Trophoblast cell (in vitro differentiated cells and primary cell): ENCODE measurements at regions not wholly inside any gene's neighbourhood (a gene's known extent, or its start where the extent isn't known, plus 50 kb on each side); places are given as distances from the start of the nearest gene placed in this dataset.

Source experiments
- DNase-seq, 2 donors: peaks; one replicate each; pipeline ENCODE4 v3.0.0-alpha.2; 2016
- H2AFZ ChIP-seq: 2 replicates; pipeline ENCODE4 v1.6.1; 2013; ENCODE audit warnings: low read length, moderate library complexity, mild to moderate bottlenecking; ENCODE audit not compliant: insufficient read depth, poor library complexity
- H2AK5ac ChIP-seq: 2 replicates; pipeline ENCODE4 v1.6.1; 2013; ENCODE audit warnings: mild to moderate bottlenecking, low read length
- H2BK120ac ChIP-seq: 2 replicates; pipeline ENCODE4 v1.6.1; 2013; ENCODE audit warnings: low read length, mild to moderate bottlenecking, moderate library complexity; ENCODE audit not compliant: insufficient read depth, poor library complexity
- H2BK12ac ChIP-seq: 2 replicates; pipeline ENCODE4 v1.6.1; 2013; ENCODE audit warnings: mild to moderate bottlenecking, low read length, moderate library complexity
- H2BK5ac ChIP-seq: 2 replicates; pipeline ENCODE4 v1.6.1; 2013; ENCODE audit warnings: low read length, low read depth, moderate library complexity, mild to moderate bottlenecking; ENCODE audit not compliant: poor library complexity
- H3K14ac ChIP-seq: 2 replicates; pipeline ENCODE4 v1.6.1; 2013; ENCODE audit warnings: mild to moderate bottlenecking, low read length
- H3K18ac ChIP-seq: 2 replicates; pipeline ENCODE4 v1.6.1; 2013; ENCODE audit warnings: mild to moderate bottlenecking, low read length
- H3K23ac ChIP-seq: 2 replicates; pipeline ENCODE4 v1.6.1; 2013; ENCODE audit warnings: low read length
- H3K27ac ChIP-seq: 2 replicates; pipeline ENCODE4 v1.5.1; 2013; ENCODE audit warnings: low read depth, mild to moderate bottlenecking, inconsistent platforms, low read length, moderate library complexity
- H3K27me3 ChIP-seq: 2 replicates; pipeline ENCODE4 v1.6.1; 2013; ENCODE audit warnings: inconsistent platforms, mild to moderate bottlenecking, low read length, moderate library complexity; ENCODE audit not compliant: insufficient read depth
- H3K36me3 ChIP-seq, 2 experiments: 1 replicate in 1 of 2; 2 replicates in 1 of 2; pipeline ENCODE4 v1.6.1; 2013; ENCODE audit warnings: low read length in 2 of 2, mild to moderate bottlenecking in 2 of 2, moderate library complexity in 1 of 2; ENCODE audit not compliant: insufficient read depth in 2 of 2, control insufficient read depth in 1 of 2
- H3K4ac ChIP-seq: 2 replicates; pipeline ENCODE4 v1.6.1; 2013; ENCODE audit warnings: low read depth, mild to moderate bottlenecking, low read length, moderate library complexity
- H3K4me1 ChIP-seq, 2 experiments: 1 replicate in 1 of 2; 2 replicates in 1 of 2; pipeline ENCODE4 v1.6.1; 2013; ENCODE audit warnings: low read length in 2 of 2, mild to moderate bottlenecking in 2 of 2, moderate library complexity in 1 of 2; ENCODE audit not compliant: insufficient read depth in 2 of 2, control insufficient read depth in 1 of 2
- H3K4me2 ChIP-seq: 2 replicates; pipeline ENCODE4 v1.6.1; 2013; ENCODE audit warnings: inconsistent platforms, mild to moderate bottlenecking, low read length, moderate library complexity
- H3K4me3 ChIP-seq: 2 replicates; pipeline ENCODE4 v1.5.1; 2013; ENCODE audit warnings: mild to moderate bottlenecking, low read depth, low read length, inconsistent platforms
- H3K79me1 ChIP-seq: one replicate; pipeline ENCODE4 v1.6.1; 2013; ENCODE audit warnings: low read length
- H3K79me2 ChIP-seq: 2 replicates; pipeline ENCODE4 v1.6.1; 2013; ENCODE audit warnings: low read length, mild to moderate bottlenecking; ENCODE audit not compliant: control insufficient read depth, insufficient read depth, poor library complexity
- H3K9ac ChIP-seq: 2 replicates; pipeline ENCODE4 v1.6.1; 2013; ENCODE audit warnings: mild to moderate bottlenecking, low read length
- H3K9me3 ChIP-seq: 2 replicates; pipeline ENCODE4 v1.6.1; 2013; ENCODE audit warnings: low read depth, mild to moderate bottlenecking, control low read depth, inconsistent platforms, low read length; ENCODE audit not compliant: insufficient read depth
- H4K12ac ChIP-seq: 2 replicates; pipeline ENCODE4 v1.6.1; 2013; ENCODE audit warnings: low read depth, mild to moderate bottlenecking, low read length, moderate library complexity
- H4K8ac ChIP-seq: 2 replicates; pipeline ENCODE4 v1.6.1; 2013; ENCODE audit warnings: low read depth, mild to moderate bottlenecking, low read length, moderate library complexity
- H4K91ac ChIP-seq: one replicate; pipeline ENCODE4 v1.6.1; 2013; ENCODE audit warnings: low read depth, mild to moderate bottlenecking, low read length, moderate library complexity
- WGBS: extraction: QIAGEN DNeasy Blood & Tissue Kit; methylation state at CpG from one replicate; pipeline ENCODE4 v1.1.7; 2013; ENCODE audit warnings: missing lambda C conversion rate; ENCODE audit not compliant: insufficient read length, insufficient coverage; ENCODE audit errors: extremely low coverage; 5-methylcytosine and 5-hydroxymethylcytosine counted together

GRCh38 chr12:30105505-30105904, 321.8 kb upstream of the TMTC1 start:
- Histone ChIP-seq H2BK5ac (no peak overlapping the region), H3K4me1 (no peaks in the 10 kb centered on the region), H3K27me3 (no peaks in the 10 kb centered on the region), H2BK12ac (no peak overlapping the region), H3K9me3 (peaks cover 2% of the 10 kb centered on the region), H3K9ac (no peak overlapping the region), H3K14ac (no peak overlapping the region), H3K18ac (no peak overlapping the region), H3K23ac (no peak overlapping the region), H4K91ac (no peak overlapping the region), H4K12ac (no peak overlapping the region), H2AFZ (no peak overlapping the region), H3K36me3 (no peaks in the 10 kb centered on the region), H3K27ac (no peak overlapping the region), H4K8ac (no peak overlapping the region), H2AK5ac (no peak overlapping the region), H3K79me2 (no peaks in the 10 kb centered on the region), H2BK120ac (no peak overlapping the region), H3K4ac (no peak overlapping the region), H3K4me3 (no peak overlapping the region), H3K79me1 (peaks cover 2% of the 10 kb centered on the region), H3K4me2 (no peak overlapping the region)
- WGBS = no CpG with 5 or more reads among the region's 2 CpGs
- DNase-seq = no peak

- H3K4ac ChIP-seq = no peak overlapping the region
- H3K79me1 ChIP-seq = no peaks in the 10 kb centered on the region
- H3K4me1 ChIP-seq = no peaks in the 10 kb centered on the region
- H3K4me2 ChIP-seq = no peak overlapping the region
- H3K4me3 ChIP-seq = no peak overlapping the region
- H2AK5ac ChIP-seq = no peak overlapping the region
- H2AFZ ChIP-seq = no peak overlapping the region
- DNase-seq = no peak
- H3K79me2 ChIP-seq = no peaks in the 10 kb centered on the region
- no peak overlapping the region for H3K18ac ChIP-seq
- peaks cover 2% of the 10 kb centered on the region for H3K9me3 ChIP-seq
- no peak overlapping the region for H4K12ac ChIP-seq
- no peak overlapping the region for H3K9ac ChIP-seq
- no peak overlapping the region for H2BK5ac ChIP-seq
- no peak overlapping the region for H4K91ac ChIP-seq
- H2BK12ac ChIP-seq = no peak overlapping the region
- no peak overlapping the region for H3K27ac ChIP-seq
- no peak overlapping the region for H3K23ac ChIP-seq
- H4K8ac ChIP-seq = no peak overlapping the region
- no peaks in the 10 kb centered on the region for H3K27me3 ChIP-seq
- WGBS = no CpG with 5 or more reads among the region's 2 CpGs
- H3K36me3 ChIP-seq = no peaks in the 10 kb centered on the region
- no peak overlapping the region for H3K14ac ChIP-seq
- H2BK120ac ChIP-seq = no peak overlapping the region
Observed at GRCh38 chr12:30104971-30105370, 321.2 kb upstream of the TMTC1 start.

GRCh38 chr12:30100741-30101140, 317.0 kb upstream of the TMTC1 start:
- Histone ChIP-seq H2AK5ac (no peak overlapping the region), H4K12ac (no peak overlapping the region), H3K79me2 (no peaks in the 10 kb centered on the region), H3K4me1 (no peaks in the 10 kb centered on the region), H3K4me3 (no peak overlapping the region), H2BK5ac (no peak overlapping the region), H3K14ac (no peak overlapping the region), H3K18ac (no peak overlapping the region), H2BK12ac (no peak overlapping the region), H3K79me1 (no peaks in the 10 kb centered on the region), H2BK120ac (no peak overlapping the region), H3K4me2 (no peak overlapping the region), H3K4ac (no peak overlapping the region), H4K91ac (no peak overlapping the region), H3K9ac (no peak overlapping the region), H3K36me3 (no peaks in the 10 kb centered on the region), H3K27ac (no peak overlapping the region), H4K8ac (no peak overlapping the region), H2AFZ (no peak overlapping the region), H3K23ac (no peak overlapping the region), H3K27me3 (no peaks in the 10 kb centered on the region), H3K9me3 (no peaks in the 10 kb centered on the region)
- no CpG with 5 or more reads among the region's 1 CpG for WGBS
- no peak for DNase-seq

GRCh38 chr12:30098677-30099076, 314.9 kb upstream of the TMTC1 start:
- Histone ChIP-seq H3K79me2 (no peaks in the 10 kb centered on the region), H3K14ac (no peak overlapping the region), H3K4me2 (no peak overlapping the region), H2BK5ac (no peak overlapping the region), H2BK120ac (no peak overlapping the region), H3K9me3 (no peaks in the 10 kb centered on the region), H3K18ac (no peak overlapping the region), H3K4me1 (no peaks in the 10 kb centered on the region), H3K4me3 (no peak overlapping the region), H4K8ac (no peak overlapping the region), H2BK12ac (no peak overlapping the region), H3K4ac (no peak overlapping the region), H3K36me3 (no peaks in the 10 kb centered on the region), H3K9ac (no peak overlapping the region), H3K23ac (no peak overlapping the region), H4K12ac (no peak overlapping the region), H2AK5ac (no peak overlapping the region), H3K79me1 (no peaks in the 10 kb centered on the region), H4K91ac (no peak overlapping the region), H3K27ac (no peak overlapping the region), H2AFZ (no peak overlapping the region), H3K27me3 (no peaks in the 10 kb centered on the region)
- no CpG with 5 or more reads among the region's 3 CpGs for WGBS
- DNase-seq = no peak
